GM03348 (cell line): ENCODE measurements at regions not wholly inside any gene's neighbourhood (a gene's known extent, or its start where the extent isn't known, plus 50 kb on each side); places are given as distances from the start of the nearest gene placed in this dataset.

Experiments used
- DNase-seq: peaks from one replicate; pipeline ENCODE4 v3.0.0; 2012; ENCODE audit warnings: low spot score

- DNase-seq = no peak
These were observed 52.1 kb upstream of the STOX2 start for GRCh38 chr4:183852910-183853547.

- DNase-seq = no peak
These were observed 51.6 kb upstream of the STOX2 start for GRCh38 chr4:183853548-183853940.
